Activated CD4-positive, alpha-beta T cell treated with anti-CD3 and anti-CD28 coated beads for 1 hour (primary cell): ENCODE measurements at regions not wholly inside any gene's neighbourhood (a gene's known extent, or its start where the extent isn't known, plus 50 kb on each side); places are given as distances from the start of the nearest gene placed in this dataset.

Experiments used
- DNase-seq: peaks from one replicate; pipeline ENCODE4 v3.0.0-alpha.2; 2020

DNA sequence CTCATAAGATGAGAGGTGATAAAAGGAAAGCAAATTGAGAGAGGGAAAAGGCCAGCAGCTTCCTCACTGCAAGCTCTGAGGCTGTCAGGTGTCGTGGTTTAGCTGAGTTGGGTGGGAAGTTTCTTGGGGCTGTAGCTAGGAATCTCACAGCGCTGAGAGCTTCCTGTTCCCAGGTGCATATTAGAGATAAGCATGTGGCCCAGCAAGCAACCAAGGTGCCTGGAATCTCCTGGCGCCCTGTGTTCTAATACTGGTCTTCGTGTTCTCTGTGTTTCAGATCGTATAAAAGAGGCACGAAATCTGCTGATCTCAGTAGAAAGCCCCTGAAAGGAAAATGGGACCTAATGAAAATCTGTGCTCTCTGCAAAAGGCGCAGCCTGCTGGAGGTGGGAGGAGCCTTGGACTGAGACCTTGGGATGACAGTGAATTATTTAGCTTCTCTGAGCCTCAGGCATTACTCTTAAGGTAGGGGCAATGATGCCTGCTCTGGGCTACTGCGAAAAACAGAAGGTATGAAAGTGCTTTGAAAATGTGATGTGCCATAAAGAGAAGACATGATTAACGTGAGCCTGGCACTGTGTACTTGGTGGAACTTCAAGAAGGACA lies 499.9 kb downstream of the TBL1XR1 start:
- no peak for DNase-seq

DNA sequence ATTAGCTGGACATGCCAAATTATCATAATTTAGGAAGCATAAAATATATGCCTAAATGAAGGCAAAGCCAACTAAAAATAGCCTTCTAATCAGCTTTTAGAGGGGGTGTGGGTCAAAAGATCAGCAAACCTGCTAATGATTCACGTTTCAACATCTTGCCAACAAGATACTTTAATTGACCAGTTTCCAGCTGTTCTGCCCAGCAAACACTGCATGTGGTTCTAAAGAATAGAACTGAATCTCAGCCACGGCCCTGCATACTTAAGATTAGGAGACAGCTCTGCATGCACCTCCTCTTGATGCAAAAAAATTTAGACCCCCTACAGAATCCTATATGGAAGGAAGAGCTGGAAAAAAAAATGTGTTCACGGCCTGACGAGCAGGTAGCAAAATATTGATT lies 500.5 kb downstream of the TBL1XR1 start:
- no peak for DNase-seq

DNA sequence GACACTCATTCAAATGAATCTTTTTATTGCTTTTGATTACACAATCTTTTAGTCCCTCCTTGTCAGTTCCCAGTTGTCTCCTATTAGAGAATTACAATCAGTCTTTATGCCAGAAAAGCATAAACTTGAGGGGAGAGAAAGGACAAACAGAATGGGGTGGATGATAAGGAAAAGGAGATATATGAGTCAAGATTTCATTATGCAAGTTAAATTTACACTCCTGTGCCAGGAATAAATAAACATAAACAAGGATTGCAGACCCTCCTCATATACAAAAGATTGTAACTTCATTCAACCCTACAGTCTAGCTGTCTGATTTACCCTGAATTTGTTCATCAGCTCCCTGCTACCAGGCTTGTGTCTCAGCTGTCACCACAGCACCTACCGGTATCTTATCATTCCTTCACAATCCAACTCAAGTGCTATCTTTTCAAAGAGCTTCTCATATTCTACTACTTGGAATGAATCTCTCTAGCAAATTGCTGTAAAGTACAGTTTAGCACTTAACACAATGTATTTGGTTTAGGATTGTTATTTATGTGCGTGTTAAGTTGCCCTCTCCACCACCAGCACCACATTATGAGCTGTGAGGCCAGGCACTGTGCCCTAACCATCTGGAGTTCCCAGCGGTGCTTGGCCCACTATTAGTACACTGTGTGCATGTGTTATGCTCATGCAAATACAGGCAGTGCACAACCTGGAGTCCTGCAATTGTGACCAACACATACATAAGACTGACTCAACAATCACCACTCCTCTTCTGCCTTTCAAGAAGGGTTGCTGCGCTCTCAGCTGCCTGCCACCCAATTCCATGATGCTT lies 504.1 kb downstream of the TBL1XR1 start:
- no peak for DNase-seq

DNA sequence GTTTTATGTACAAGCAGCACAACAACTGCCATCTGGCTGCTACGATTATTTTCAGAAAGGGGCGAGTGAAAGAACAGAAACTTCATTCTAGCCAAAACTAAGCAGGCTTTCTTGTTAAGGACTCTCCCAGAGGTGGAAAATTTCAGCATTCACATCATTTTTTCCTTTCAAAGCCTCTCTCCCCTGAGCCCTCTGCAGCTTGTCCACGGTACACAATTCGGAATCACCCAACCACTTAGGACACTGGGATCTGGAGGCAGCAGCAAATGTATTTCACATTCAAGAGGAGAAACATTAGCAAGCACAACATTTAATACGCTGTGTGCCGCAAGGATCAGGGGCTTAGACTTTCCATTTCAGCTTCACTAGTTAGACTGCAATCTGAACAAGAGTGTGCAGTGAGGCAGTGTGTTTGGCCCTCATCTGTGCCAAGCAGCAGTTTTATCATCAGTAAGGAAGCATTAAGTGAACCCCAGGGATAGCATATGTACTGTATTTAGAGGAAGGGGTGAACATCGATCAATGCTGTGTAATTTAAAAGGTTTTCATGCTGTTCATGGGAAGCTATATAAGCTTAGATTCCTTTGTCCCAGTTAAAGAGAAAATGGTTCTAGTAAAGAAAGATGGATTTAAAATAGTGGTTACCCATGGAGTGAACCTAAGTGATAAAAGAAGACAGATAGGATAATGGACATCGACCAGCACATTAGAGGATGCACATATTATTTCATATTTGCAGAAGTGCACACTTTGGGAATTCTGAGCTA lies 504.9 kb downstream of the TBL1XR1 start:
- no peak for DNase-seq

DNA sequence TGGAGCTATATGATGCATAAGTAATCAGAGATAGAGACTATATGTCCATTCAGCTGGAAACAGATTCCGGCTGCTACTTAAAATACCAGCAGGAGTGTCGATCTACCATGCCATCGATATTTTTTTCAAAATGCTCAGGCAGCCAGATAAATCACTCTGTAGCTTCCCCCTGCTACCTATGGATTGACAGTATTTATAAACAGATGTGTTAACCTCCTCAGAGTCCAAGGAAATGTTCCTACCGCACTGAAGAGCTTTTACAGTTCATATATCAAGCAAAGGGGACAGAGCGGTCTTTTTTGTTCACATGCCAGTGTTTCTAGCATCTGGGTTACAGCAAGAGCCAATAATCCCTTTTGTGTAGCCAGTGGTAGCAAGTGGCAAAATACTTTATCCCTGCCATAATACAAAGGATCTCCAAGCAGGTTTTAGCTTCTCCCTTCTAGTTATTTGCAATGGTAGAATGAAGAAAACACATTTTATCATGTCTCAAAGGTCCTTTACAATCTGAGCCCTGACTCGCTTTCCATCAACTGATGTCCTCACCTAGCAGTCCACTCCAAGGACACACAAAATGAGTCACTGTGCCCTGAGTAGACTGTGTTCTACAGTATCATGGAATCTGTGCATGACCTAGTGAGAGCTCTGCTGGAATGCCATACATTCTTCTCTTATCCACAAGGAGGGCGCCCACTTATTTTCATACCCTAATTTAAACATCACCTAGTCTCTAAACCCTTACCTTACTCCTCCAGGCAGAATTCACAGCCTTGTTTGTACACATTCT lies 507.0 kb downstream of the TBL1XR1 start:
- no peak for DNase-seq

DNA sequence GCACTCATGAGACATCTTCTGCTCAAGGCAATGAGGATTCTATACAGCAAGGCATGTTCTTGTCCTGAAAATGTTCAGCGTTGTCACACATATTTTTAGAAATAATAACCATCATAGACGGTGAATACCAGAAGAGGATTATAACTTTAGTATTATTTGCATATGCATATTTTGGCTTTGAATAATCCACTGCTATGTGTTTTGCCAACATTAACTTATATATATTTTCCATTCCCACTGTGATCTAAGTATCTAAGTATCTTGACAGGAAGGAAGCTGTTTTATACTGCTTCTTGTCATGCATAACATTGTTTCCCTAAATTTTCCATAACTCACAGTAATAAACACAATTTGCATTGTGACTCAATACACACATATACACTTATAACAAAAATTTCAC lies 509.5 kb downstream of the TBL1XR1 start:
- DNase-seq: no peak

DNA sequence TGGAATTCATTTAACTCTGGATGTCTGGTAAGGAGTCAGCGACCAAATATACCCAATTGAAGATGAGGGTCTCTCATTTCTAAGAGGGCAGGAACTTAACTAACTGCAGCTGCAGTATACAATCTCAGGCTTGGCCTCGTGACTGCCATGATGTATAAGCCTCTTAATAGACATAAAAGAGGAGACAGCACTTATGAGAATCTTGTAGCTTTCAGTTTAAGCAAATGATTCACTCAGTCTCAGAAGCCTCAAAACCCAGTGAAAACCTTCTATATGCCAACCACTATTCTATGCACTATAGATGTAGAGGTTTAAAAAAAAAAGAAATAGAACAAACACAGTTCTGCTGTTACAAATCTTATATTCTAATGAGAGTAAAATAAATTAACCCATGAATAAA lies 513.9 kb downstream of the TBL1XR1 start:
- no peak for DNase-seq

DNA sequence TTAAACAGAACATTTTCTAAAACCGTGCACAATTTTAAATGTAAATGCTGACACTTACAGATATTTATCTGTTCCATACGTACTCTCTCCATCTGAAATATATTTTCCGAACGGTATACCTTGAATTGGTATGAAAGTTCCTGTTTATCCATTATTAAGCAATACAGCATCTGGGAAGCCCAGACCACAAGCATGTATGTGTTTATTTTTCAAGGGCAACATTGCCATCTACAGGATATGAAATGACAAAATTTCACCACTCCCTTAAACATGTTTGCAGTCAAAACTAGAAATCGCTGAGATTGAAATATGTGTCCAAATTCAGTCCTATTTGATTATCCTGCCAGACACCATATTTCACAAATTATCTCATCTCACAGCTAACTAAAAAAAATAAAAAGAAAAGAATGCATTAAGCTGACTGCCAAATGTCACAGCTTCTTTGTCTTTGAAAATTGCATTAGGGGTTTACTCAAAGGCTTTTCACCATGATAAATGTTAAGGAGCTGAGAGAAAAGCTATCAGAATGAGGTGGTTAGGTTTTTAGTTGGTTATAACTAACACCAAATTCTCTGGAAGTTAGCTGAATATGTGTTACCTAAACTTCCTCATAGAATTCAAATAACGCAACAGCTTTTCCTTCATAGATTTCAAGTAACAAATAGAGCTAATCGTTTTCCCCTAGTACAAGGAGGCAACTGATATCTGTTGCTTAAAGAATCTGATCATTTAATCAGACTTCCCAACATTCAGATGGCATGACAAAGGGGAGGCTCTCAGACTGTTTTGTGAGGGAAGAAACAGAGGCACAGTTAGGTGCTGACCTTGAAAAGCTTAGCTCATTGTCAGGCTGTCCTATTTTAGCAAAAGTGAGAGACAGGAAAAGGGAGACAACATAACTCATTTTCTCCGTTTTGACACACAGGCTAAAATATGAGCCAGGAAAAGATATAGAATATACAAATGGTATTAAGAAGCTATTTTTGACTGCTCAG lies 533.1 kb downstream of the TBL1XR1 start:
- no peak for DNase-seq

DNA sequence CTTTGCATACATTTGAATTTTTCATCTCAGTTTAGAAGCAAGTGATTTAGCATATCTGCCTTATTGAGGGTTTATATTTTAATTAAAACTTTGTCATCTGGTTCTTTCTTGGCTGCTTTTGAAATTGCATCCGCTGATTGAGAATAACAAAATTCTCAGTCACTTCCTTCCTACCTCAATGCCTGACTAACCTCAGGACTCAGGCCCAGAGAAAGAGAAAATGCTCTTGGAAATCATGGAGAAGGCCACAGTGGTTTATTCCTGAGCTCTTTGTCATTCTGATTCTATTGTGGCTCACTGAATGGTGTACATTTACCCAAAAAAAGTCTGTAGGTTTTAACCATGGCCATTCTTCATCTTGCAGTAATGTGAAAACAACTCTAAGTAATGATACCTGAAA lies 533.9 kb downstream of the TBL1XR1 start:
- no peak for DNase-seq

DNA sequence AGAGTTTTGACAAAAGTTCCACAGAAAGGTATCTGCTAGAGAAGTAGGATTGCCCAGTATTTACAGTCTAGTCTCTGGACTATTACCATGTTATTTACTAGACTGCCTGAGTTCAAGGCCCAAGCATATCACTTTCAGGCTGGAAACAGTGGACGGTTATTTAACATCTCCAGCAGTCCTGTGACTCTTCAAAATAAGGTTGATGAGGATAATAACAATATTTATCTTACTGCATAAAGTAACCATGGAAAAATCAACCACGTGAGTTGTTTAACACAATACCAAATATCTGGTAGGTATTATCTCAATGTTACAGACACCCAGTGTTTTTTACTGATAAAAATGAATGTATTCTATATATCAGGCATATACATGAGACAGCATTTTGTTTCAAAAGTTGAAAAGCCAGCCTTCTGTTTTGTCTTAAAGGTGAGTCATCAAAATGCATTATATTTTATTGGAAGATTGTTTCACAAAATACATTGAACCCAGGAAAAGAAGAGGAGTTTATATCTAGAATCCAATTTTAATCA lies 535.8 kb downstream of the TBL1XR1 start:
- DNase-seq: no peak

DNA sequence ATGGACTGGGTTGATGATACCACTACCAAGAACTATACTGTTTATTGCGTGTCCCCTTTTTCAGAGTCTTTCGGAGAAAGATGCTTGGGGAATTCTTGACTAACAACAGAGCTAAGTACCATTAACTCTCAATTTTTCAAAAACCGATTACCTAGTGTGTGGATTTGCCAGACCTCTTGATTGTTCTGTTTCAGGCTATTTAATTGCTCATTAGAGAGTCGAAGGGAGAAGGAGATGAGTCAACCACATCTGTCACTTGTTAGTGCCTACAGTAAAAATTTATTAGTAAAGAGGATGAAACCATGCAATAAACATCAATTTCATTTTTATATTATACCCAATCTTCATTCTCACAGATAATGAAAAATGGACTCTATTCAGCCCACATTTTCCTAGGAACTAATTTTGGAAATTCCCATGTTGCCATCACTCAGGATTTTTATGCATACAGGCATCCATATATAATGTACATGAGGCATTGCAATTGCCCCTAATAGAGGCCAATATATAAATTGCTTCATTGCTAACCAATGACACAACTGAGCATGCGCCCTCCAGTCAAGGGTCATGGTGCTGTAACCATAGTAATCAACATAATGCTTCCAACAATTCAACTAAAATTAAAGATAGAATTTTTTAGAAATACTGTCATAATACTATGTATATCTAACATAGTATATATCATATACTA lies 541.7 kb downstream of the TBL1XR1 start:
- DNase-seq: no peak

DNA sequence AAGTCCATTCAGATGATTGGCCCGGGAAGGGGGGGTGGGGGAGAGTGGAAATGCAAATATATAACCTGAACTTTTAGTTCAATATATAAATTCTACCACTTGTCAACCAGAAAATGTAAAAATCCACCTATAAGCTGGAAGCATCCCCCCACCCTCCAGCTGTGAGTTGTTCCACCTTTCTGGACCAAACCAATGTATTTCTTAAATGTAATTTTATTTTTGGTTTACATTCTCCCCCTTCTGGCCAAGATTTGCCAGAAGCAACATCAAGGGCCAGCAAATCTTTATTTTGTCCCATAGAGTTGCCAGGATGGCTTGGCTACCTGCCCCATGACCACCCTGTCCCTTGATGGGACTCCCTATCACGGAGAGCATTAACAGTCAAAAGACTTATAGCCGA lies 545.7 kb downstream of the TBL1XR1 start:
- DNase-seq: no peak

DNA sequence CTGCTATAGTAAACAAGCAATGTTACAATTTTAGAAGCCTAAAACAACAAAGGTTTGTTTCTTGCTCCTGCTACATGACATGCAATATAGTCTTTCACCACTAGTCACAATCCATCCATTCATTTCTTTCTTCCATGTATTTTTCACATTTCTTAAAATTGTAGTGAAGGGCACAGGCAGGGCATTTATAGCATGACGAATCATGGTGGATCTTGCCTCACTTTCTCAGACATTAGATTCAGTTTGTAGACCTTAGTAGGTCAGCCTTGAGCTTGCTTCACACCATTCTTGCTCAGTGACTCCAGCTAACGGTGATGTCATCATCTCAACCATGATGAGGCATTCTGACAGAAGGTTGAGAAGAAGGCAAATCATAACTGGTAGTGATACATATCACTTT lies 546.8 kb downstream of the TBL1XR1 start:
- DNase-seq: no peak

DNA sequence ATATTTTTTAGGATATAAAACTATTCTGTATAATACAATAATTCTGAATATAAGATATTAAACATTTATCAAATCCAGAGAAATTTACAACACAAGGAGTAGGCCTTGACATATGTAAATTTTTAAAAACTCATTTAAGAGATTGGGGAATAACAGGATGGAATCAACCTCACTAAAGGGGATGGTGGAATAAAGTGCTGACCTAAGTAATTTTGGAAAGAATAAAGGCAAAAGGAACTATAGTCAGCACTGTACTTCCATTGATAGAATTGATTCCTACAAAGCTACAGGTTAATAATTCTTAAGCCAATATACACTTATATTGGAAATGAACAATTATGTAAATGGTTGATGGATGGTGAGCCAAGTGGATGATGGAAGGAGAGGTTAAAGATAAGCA lies 549.3 kb downstream of the TBL1XR1 start:
- no peak for DNase-seq

DNA sequence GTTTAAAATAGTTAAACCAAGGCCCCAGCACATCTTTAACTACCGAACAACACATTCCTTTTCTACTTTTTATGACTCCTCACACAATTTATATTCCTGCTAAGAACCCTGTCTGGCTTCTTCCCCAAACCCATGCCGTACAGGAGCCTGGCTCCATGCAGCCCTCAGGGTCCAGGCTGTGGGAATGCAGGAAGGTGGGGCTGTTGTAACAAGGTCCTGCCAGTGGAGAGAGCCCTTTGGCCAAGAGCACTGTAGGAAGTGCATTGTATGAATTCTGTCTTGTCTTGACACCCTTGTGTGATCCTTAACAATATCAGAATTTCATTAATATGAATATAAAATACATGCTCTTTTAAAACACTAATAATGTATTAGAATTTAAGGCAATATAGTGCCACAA lies 563.8 kb downstream of the TBL1XR1 start:
- no peak for DNase-seq

DNA sequence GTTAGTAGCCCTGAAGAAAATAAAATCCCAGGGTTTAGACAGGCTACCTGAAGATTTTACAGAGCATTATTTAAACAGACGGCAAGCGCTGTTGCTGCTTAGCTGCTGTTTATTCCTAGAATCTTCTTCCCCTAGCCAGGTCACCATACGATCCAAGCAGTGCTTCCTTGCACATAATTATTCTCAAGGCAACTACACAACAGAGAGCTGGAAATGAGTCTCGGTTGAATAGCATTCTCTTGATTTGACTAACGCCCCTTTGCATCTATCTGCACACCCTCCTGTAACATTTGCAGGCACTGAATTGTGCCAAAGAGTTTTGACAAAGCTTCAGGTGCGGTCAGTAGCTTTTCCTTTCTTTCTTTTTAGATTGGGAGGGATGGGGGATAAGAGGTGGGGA lies 564.4 kb downstream of the TBL1XR1 start:
- no peak for DNase-seq

DNA sequence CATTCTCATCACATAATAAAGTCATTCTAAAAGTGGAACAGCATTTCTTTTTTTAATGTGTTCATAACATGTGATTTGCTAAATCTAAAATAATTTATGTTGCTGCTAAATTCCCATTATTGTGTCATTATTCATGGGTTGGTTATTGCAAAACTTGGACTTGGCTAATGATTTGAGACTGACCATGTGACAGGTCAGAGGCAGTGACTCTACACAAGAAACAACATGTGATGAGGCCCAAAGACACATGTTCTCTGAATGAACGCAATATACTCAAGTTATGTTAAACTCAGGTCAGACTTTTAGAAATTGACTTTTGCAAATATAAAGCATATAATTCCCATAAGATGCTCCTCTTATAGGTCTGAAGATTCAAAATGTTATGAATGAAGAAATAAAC lies 566.1 kb downstream of the TBL1XR1 start:
- DNase-seq: no peak

DNA sequence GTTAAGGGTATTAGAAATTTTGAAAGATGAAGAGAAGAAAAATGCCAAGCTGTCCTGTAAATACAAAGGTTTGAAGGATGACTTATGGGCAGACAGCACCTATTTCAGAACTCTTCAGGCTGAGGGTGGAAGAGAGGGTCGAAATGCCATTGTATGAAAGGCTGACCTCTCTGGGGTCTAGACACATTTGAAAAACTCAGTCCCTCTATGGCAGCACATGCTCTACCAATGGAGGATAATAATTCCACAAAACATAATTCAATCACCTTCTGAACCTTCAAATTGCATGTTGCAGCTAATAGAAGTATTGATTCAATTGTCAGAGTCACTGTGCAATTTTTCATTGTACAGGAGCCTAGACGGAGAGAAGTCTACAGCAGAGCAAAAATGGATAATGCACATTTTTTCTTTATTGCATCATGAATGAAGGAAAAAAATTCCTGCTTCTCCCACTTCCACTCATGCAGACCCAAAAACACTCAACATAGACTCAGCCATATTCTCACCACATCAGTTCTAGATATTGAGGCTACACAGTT lies 569.1 kb downstream of the TBL1XR1 start:
- no peak for DNase-seq

DNA sequence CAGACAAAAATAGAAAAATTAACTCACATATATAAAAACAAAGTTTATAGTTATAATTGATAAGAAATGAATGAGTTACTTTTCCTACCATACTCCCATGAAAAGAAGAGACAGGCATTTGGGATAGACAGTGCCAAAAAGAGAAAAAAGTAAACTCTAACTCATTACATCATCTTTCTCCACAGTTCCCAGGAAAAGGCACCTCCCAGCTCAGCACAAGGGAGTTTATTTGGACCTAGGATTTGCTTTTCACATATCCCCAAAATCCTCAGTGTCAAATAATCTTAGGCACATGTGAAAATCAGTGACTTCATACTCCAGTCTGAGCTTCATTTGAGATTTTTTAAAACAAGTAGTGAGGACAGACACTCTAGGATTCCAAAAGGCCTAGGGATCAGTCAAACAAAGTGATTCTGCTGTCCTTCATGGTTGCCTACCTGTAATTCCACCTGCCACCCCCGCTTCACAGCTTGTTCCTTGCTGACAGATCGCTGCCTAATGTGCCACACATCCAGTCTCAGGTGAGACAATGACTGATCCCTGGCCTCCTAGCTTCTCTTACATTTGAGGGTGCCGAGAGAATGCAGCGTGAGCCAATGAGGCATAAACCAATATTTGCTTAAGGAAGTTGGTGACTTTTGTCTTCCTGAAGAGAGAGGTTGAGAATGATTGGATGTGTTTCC lies 573.7 kb downstream of the TBL1XR1 start:
- no peak for DNase-seq

DNA sequence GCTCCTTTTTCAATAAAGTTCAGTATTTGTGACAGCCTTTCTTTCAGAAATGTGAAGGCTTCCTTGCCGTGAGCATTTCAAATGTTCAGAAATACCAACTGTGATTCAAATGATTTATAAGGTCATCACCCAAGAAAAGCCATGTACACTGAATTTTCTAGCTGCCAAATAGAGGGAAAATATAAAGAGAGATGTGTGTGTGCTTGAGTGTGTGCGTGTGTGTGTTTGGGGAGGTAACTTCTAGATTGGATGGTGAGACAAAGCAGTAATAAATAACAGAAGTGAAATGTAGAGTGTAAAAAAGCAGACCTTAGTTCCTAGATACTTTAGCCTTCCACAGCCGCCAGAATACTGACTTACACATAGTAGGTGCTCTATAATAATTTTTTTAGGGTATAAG lies 577.4 kb downstream of the TBL1XR1 start:
- DNase-seq: no peak
